K562 (cell line): ENCODE measurements at regions not wholly inside any gene's neighbourhood (a gene's known extent, or its start where the extent isn't known, plus 50 kb on each side); places are given as distances from the start of the nearest gene placed in this dataset.

ENCODE experiments used
- CREB5 ChIP-seq: fragments of 250-450 bp; sonication (Bioruptor Pico); IDR thresholded peaks from 2 replicates; pipeline ENCODE4 v1.5.0; 2020; ENCODE audit warnings: mild to moderate bottlenecking
- MTA2 ChIP-seq: fragments of 450-650 bp; IDR thresholded peaks from 2 replicates; pipeline ENCODE4 v1.6.1; 2016; ENCODE audit warnings: low read depth
- PHF8 ChIP-seq: fragments of 200-600 bp; sonication (generic); IDR thresholded peaks from 2 replicates; pipeline ENCODE4 v1.6.1; 2012; ENCODE audit warnings: mixed run types, mild to moderate bottlenecking, inconsistent platforms, low read length, moderate library complexity, borderline replicate concordance
- SP1 ChIP-seq: sonication (generic); formaldehyde crosslinking; IDR thresholded peaks from 2 replicates; pipeline ENCODE4 v1.8.1; 2022; ENCODE audit warnings: mild to moderate bottlenecking, missing genetic modification reagents
- TARDBP ChIP-seq: fragments of 450-650 bp; IDR thresholded peaks from 2 replicates; pipeline ENCODE4 v1.6.1; 2016
- THRA ChIP-seq: fragments of 450-650 bp; IDR thresholded peaks from 2 replicates; pipeline ENCODE4 v1.6.1; 2017; ENCODE audit warnings: mild to moderate bottlenecking, moderate library complexity
- ZNF354B ChIP-seq: fragments of 250-450 bp; sonication (Bioruptor Pico); IDR thresholded peaks from 2 replicates; pipeline ENCODE4 v1.4.0; 2020
- TF ChIP-seq, protein P1 (sequence below): fragments of 250-450 bp; sonication (Bioruptor Pico); IDR thresholded peaks from 2 replicates; pipeline ENCODE4 v1.4.0; 2020; ENCODE audit warnings: mild to moderate bottlenecking, moderate library complexity, borderline replicate concordance
- TF ChIP-seq, protein P2 (sequence below): fragments of 200-800 bp; sonication (Bioruptor generic); IDR thresholded peaks from 2 replicates; pipeline ENCODE4 v1.6.1; 2016; ENCODE audit warnings: missing genetic modification characterization, missing compliant biosample characterization
- TF ChIP-seq, protein P3 (sequence below), 2 experiments: fragments of 450-650 bp in 1 of 2; IDR thresholded peaks; 2 replicates each; pipeline ENCODE4 v1.6.1; 2011 to 2017; ENCODE audit warnings: low read depth in 2 of 2, antibody characterized with exemption in 1 of 2, borderline replicate concordance in 1 of 2, low read length in 1 of 2, mild to moderate bottlenecking in 1 of 2, mixed read lengths in 1 of 2; ENCODE audit not compliant: control insufficient read depth in 1 of 2

DNA sequence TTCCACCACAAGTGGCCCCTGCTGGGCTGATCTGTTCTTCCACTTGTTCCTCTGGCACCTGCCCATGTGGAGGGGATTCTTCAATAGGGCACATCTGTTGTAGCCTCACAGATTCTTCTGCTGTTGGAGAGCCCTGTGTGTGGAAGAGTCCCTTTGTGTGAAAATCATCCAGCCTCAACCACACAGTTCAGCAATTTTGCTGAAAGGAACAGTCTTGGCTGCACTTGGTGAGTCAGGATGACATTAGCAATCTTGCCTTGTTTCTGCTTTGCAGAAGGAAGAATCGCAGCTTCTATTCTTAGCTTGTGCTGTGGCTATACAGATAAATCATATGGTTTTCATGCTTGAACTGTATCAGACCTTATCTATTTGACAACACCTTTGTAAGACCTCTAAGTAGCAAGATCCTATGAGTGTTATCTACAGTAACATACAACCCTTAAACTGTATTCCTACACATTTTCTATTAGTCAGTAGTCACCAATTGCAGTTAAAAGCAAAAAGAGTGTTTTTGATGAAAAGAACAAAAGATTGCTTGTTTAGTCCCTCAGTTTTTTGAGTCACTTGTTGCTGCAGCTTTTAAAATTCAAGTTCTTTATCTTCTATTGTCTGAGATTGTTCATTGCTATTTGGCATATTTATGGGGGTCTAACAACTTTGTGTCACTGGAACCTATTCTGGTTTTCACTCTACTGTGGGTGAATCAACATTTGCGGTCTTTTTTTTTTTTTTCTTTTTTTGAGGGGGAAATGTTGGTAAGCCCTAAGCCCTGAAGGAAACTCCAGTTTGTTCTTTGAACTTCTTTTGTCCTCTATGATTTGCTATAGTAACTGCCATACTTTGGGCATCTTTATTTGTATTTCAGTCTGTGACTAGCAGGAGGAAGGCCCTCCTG lies 231.6 kb downstream of the TFAP2B start (continued):
- TF ChIP-seq, protein P1, sequence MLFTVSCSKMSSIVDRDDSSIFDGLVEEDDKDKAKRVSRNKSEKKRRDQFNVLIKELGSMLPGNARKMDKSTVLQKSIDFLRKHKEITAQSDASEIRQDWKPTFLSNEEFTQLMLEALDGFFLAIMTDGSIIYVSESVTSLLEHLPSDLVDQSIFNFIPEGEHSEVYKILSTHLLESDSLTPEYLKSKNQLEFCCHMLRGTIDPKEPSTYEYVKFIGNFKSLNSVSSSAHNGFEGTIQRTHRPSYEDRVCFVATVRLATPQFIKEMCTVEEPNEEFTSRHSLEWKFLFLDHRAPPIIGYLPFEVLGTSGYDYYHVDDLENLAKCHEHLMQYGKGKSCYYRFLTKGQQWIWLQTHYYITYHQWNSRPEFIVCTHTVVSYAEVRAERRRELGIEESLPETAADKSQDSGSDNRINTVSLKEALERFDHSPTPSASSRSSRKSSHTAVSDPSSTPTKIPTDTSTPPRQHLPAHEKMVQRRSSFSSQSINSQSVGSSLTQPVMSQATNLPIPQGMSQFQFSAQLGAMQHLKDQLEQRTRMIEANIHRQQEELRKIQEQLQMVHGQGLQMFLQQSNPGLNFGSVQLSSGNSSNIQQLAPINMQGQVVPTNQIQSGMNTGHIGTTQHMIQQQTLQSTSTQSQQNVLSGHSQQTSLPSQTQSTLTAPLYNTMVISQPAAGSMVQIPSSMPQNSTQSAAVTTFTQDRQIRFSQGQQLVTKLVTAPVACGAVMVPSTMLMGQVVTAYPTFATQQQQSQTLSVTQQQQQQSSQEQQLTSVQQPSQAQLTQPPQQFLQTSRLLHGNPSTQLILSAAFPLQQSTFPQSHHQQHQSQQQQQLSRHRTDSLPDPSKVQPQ (CRISPR knock-in tag): no peak
- TF ChIP-seq THRA (no peak), ZNF354B (no peak; the same call in 1 of the 2 replicates), TARDBP (peak; percentile 98), SP1 (peak; percentile 79; the same call in 1 of the 2 replicates), PHF8 (no peak), CREB5 (no peak), MTA2 (peak; percentile 100)
- TF ChIP-seq, protein P2, sequence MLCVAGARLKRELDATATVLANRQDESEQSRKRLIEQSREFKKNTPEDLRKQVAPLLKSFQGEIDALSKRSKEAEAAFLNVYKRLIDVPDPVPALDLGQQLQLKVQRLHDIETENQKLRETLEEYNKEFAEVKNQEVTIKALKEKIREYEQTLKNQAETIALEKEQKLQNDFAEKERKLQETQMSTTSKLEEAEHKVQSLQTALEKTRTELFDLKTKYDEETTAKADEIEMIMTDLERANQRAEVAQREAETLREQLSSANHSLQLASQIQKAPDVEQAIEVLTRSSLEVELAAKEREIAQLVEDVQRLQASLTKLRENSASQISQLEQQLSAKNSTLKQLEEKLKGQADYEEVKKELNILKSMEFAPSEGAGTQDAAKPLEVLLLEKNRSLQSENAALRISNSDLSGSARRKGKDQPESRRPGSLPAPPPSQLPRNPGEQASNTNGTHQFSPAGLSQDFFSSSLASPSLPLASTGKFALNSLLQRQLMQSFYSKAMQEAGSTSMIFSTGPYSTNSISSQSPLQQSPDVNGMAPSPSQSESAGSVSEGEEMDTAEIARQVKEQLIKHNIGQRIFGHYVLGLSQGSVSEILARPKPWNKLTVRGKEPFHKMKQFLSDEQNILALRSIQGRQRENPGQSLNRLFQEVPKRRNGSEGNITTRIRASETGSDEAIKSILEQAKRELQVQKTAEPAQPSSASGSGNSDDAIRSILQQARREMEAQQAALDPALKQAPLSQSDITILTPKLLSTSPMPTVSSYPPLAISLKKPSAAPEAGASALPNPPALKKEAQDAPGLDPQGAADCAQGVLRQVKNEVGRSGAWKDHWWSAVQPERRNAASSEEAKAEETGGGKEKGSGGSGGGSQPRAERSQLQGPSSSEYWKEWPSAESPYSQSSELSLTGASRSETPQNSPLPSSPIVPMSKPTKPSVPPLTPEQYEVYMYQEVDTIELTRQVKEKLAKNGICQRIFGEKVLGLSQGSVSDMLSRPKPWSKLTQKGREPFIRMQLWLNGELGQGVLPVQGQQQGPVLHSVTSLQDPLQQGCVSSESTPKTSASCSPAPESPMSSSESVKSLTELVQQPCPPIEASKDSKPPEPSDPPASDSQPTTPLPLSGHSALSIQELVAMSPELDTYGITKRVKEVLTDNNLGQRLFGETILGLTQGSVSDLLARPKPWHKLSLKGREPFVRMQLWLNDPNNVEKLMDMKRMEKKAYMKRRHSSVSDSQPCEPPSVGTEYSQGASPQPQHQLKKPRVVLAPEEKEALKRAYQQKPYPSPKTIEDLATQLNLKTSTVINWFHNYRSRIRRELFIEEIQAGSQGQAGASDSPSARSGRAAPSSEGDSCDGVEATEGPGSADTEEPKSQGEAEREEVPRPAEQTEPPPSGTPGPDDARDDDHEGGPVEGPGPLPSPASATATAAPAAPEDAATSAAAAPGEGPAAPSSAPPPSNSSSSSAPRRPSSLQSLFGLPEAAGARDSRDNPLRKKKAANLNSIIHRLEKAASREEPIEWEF (CRISPR knock-in tag): peak; percentile 90
- TF ChIP-seq, protein P3, sequence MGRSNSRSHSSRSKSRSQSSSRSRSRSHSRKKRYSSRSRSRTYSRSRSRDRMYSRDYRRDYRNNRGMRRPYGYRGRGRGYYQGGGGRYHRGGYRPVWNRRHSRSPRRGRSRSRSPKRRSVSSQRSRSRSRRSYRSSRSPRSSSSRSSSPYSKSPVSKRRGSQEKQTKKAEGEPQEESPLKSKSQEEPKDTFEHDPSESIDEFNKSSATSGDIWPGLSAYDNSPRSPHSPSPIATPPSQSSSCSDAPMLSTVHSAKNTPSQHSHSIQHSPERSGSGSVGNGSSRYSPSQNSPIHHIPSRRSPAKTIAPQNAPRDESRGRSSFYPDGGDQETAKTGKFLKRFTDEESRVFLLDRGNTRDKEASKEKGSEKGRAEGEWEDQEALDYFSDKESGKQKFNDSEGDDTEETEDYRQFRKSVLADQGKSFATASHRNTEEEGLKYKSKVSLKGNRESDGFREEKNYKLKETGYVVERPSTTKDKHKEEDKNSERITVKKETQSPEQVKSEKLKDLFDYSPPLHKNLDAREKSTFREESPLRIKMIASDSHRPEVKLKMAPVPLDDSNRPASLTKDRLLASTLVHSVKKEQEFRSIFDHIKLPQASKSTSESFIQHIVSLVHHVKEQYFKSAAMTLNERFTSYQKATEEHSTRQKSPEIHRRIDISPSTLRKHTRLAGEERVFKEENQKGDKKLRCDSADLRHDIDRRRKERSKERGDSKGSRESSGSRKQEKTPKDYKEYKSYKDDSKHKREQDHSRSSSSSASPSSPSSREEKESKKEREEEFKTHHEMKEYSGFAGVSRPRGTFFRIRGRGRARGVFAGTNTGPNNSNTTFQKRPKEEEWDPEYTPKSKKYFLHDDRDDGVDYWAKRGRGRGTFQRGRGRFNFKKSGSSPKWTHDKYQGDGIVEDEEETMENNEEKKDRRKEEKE (IDR thresholded peaks at IDR 0.05; ENCODE audit: borderline replicate concordance in 1 of 2, control insufficient read depth in 1 of 2, low read depth in 2 of 2, low read length in 1 of 2): 0 out of 4 replicates have a peak, but pooled peaks of 1 of the 2 experiments have one; percentile 71
